GM12878 (cell line): ENCODE measurements at regions not wholly inside any gene's neighbourhood (a gene's known extent, or its start where the extent isn't known, plus 50 kb on each side); places are given as distances from the start of the nearest gene placed in this dataset.
"Not testable (repeated sequence)": the region's sequence is repeated elsewhere in the genome, so short reads cannot be mapped to it uniquely, and the experiment has no call there.

Source experiments
- ATAC-seq: fragments of 200-7000 bp; cut with Tn5 transposase; 3 replicates; pipeline ENCODE4 v1.9.1; 2020; ENCODE audit warnings: mild to moderate bottlenecking, moderate library complexity
- BruUV-seq: library from RNA; stranded (reverse); fragments of 400-500 nt; replicated peaks from 2 replicates; lab custom pipeline; 2021; lab: Mats Ljungman, UMichigan
- CTCF ChIA-PET: fragments of 300-600 bp; sonication (Branson Sonifier 250); formaldehyde crosslinking; extraction: SDS; loops from one replicate; lab custom pipeline; 2021; ENCODE audit warnings: inconsistent platforms; lab: Yijun Ruan, JAX
- POLR2A ChIA-PET: fragments of 350-600 bp; formaldehyde crosslinking; extraction: SDS; loops from one replicate; lab custom pipeline; 2021; ENCODE audit warnings: inconsistent platforms; lab: Charles Lee
- RAD21 ChIA-PET: fragments of 300-600 bp; sonication (Branson Sonifier 250); formaldehyde crosslinking; loops from one replicate; lab custom pipeline; 2023; ENCODE audit warnings: antibody characterized with exemption; ENCODE audit not compliant: unreplicated experiment; lab: Charles Lee
- SMC1A ChIA-PET: fragments of 300-600 bp; sonication (Branson Sonifier 250); formaldehyde crosslinking; loops from one replicate; lab custom pipeline; 2023; ENCODE audit not compliant: unreplicated experiment, uncharacterized antibody; lab: Charles Lee
- DNase-seq: peaks from one replicate; pipeline ENCODE4 v3.0.0-alpha.2; 2011; ENCODE audit warnings: low read depth, low spot score
- FAIRE-seq: peaks from 3 replicates; lab custom pipeline; 2011; peaks lifted over from hg19 to GRCh38; lab: Jason Lieb, UNC
- H2AFZ ChIP-seq: 2 replicates; pipeline ENCODE4 v1.6.0; 2011; ENCODE audit warnings: low read depth, low read length, control low read depth; ENCODE audit not compliant: control insufficient read depth
- H3K27ac ChIP-seq: 2 replicates; pipeline ENCODE4 v1.5.1; 2011; ENCODE audit warnings: control low read depth; ENCODE audit not compliant: control insufficient read depth, insufficient read depth
- H3K27me3 ChIP-seq, 2 experiments: replicated peaks in 1 of 2; 2 replicates each; pipeline versions ENCODE4 v1.6.0 to v1.6.1; 2011; ENCODE audit warnings: low read length in 1 of 2; ENCODE audit not compliant: control insufficient read depth in 2 of 2, insufficient read depth in 2 of 2
- H3K36me3 ChIP-seq, 2 experiments: 2 replicates each; pipeline ENCODE4 v1.5.1; 2011; ENCODE audit warnings: low read length in 1 of 2; ENCODE audit not compliant: control insufficient read depth in 2 of 2, insufficient read depth in 2 of 2
- H3K4me1 ChIP-seq: 2 replicates; pipeline ENCODE4 v1.6.1; 2011; ENCODE audit warnings: mild to moderate bottlenecking, low read length, moderate library complexity, mixed read lengths; ENCODE audit not compliant: control insufficient read depth, insufficient read depth
- H3K4me2 ChIP-seq: 2 replicates; pipeline ENCODE4 v1.6.0; 2011; ENCODE audit warnings: control low read depth; ENCODE audit not compliant: control insufficient read depth, insufficient read depth
- H3K4me3 ChIP-seq: fragments of 200-600 bp; sonication (generic); 2 replicates; pipeline ENCODE4 v1.5.1; 2016
- H3K79me2 ChIP-seq: 2 replicates; pipeline ENCODE4 v1.6.0; 2011; ENCODE audit warnings: low read length; ENCODE audit not compliant: control insufficient read depth, insufficient read depth
- H3K9ac ChIP-seq: 2 replicates; pipeline ENCODE4 v1.8.0; 2011; ENCODE audit warnings: low read length, control low read depth, mixed read lengths; ENCODE audit not compliant: control insufficient read depth, insufficient read depth
- H3K9me3 ChIP-seq: replicated peaks from 3 replicates; pipeline ENCODE4 v1.5.1; 2011; ENCODE audit warnings: mild to moderate bottlenecking, low read length; ENCODE audit not compliant: control insufficient read depth, insufficient read depth
- H4K20me1 ChIP-seq: 2 replicates; pipeline ENCODE4 v1.6.0; 2011; ENCODE audit not compliant: control insufficient read depth, insufficient read depth
- BACH1 ChIP-seq: fragments of 450-650 bp; IDR thresholded peaks from 2 replicates; pipeline ENCODE4 v1.6.1; 2017; ENCODE audit warnings: mild to moderate bottlenecking, borderline replicate concordance
- BMI1 ChIP-seq: fragments of 450-650 bp; IDR thresholded peaks from 2 replicates; pipeline ENCODE4 v1.6.1; 2016; ENCODE audit warnings: mild to moderate bottlenecking, moderate library complexity, borderline replicate concordance
- EED ChIP-seq: sonication (generic); IDR thresholded peaks from 2 replicates; pipeline ENCODE4 v1.6.1; 2016; ENCODE audit warnings: antibody characterized with exemption, low read depth
- ELK1 ChIP-seq: IDR thresholded peaks from 2 replicates; pipeline ENCODE4 v1.6.1; 2012; ENCODE audit warnings: low read depth, low read length, improper control_type of control experiment
- MEF2A ChIP-seq: IDR thresholded peaks from 2 replicates; pipeline ENCODE4 v1.6.1; 2011; ENCODE audit warnings: low read depth, mild to moderate bottlenecking, low read length, moderate library complexity; ENCODE audit not compliant: insufficient read depth
- MTA3 ChIP-seq: IDR thresholded peaks from 2 replicates; pipeline ENCODE4 v1.6.1; 2012; ENCODE audit warnings: low read length, inconsistent platforms, borderline replicate concordance
- NFYA ChIP-seq: IDR thresholded peaks from 2 replicates; pipeline ENCODE4 v1.6.1; 2011; ENCODE audit warnings: low read depth, mild to moderate bottlenecking, low read length, improper control_type of control experiment, borderline replicate concordance
- NR2C1 ChIP-seq: fragments of 450-650 bp; IDR thresholded peaks from 2 replicates; pipeline ENCODE4 v1.6.1; 2017; ENCODE audit warnings: antibody characterized with exemption, mild to moderate bottlenecking, moderate library complexity
- RAD51 ChIP-seq: fragments of 450-650 bp; IDR thresholded peaks from 2 replicates; pipeline ENCODE4 v1.6.1; 2016; ENCODE audit warnings: moderate library complexity, mild to moderate bottlenecking, inconsistent platforms
- SUPT20H ChIP-seq: IDR thresholded peaks from 2 replicates; pipeline ENCODE4 v1.6.1; 2011; ENCODE audit warnings: low read depth, mild to moderate bottlenecking, low read length, moderate library complexity, borderline replicate concordance; ENCODE audit not compliant: control insufficient read depth
- ZBTB4 ChIP-seq: fragments of 450-650 bp; formaldehyde crosslinking; IDR thresholded peaks from 2 replicates; pipeline ENCODE4 v1.4.0; 2022; ENCODE audit warnings: mild to moderate bottlenecking, moderate library complexity
- ZNF622 ChIP-seq: fragments of 450-650 bp; IDR thresholded peaks from 2 replicates; pipeline ENCODE4 v1.6.1; 2017; ENCODE audit warnings: mild to moderate bottlenecking, inconsistent platforms
- WGBS: methylation state at CpG from one replicate; pipeline ENCODE4 v1.1.6; 2016; ENCODE audit warnings: low lambda C conversion rate; ENCODE audit not compliant: insufficient replicate concordance, insufficient coverage; ENCODE audit errors: missing lambda C conversion rate; 5-methylcytosine and 5-hydroxymethylcytosine counted together
- in situ Hi-C: fragments of 300-500 bp; cut with MboI; formaldehyde crosslinking; loops from 9 replicates; pipeline ENCODE4 v1.14.3; 2018; ENCODE audit warnings: mixed read lengths
- intact Hi-C: fragments of 100-400 bp; cut with micrococcal nuclease; formaldehyde crosslinking; loops from one replicate; pipeline ENCODE4 v1.14.2; 2022; ENCODE audit not compliant: unreplicated experiment
- TF ChIP-seq, protein P1 (sequence below): fragments of 450-650 bp; IDR thresholded peaks from 2 replicates; pipeline ENCODE4 v1.6.1; 2017; ENCODE audit warnings: borderline replicate concordance

- H2AFZ ChIP-seq, in situ Hi-C loops, POLR2A ChIA-PET, RAD21 ChIA-PET, H3K79me2 ChIP-seq, H4K20me1 ChIP-seq, ATAC-seq, FAIRE-seq, H3K9ac ChIP-seq, H3K27me3 ChIP-seq, BruUV-seq, H3K27ac ChIP-seq, H3K4me2 ChIP-seq, H3K36me3 ChIP-seq, DNase-seq, H3K9me3 ChIP-seq, H3K4me3 ChIP-seq, H3K4me1 ChIP-seq, intact Hi-C loops: not testable (repeated sequence)
- ChIA-PET SMC1A (interaction anchor here (1.6 kb wide), 1 partner anchor 17 kb away, joined by 4 read pairs; no protein-coding TSS in a partner anchor), CTCF (interaction anchor here (0.9 kb wide), 1 partner anchor 224 kb away, joined by 3 read pairs; no protein-coding TSS in a partner anchor)
- 58% methylated on average over 4 of the region's 4 CpGs for WGBS
Observed at GRCh38 chr14:61613006-61613405, 82.3 kb upstream of the HIF1A start.

DNA sequence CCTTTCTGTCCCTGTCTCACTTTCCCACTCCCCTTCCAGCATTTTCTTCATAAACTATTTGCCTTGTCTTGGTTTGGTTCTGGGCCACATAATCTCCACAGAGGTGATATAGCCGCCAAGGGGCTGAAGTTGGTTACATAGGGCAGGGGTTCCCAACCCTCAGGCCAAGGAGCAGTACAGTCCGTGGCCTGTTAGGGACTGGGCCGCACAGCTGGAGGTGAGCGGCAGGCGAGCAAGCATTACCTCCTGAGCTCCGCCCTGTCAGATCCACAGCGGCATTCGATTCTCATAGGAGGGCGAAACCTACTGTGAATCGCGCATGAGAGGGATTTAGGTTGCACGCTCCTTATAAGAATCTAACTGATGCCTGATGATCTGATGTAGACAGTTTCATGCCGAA lies 80.6 kb upstream of the HIF1A start:
- no peaks in the 10 kb centered on the region for H3K9me3 ChIP-seq
- no peak overlapping the region for H3K9ac ChIP-seq
- 89% methylated on average over 13 of the region's 13 CpGs for WGBS
- DNase-seq (no peak), ATAC-seq (no peak), FAIRE-seq (no peak)
- no peak overlapping the region for H3K4me2 ChIP-seq
- CTCF ChIA-PET, result no interaction called here
- in situ Hi-C loops, result no loop called here
- H3K36me3 ChIP-seq, result no peaks in the 10 kb centered on the region
- H3K4me1 ChIP-seq, result no peaks in the 10 kb centered on the region
- POLR2A ChIA-PET, result no interaction called here
- no peaks in the 10 kb centered on the region for H3K27me3 ChIP-seq
- H3K27ac ChIP-seq, result no peak overlapping the region
- no peak overlapping the region for H2AFZ ChIP-seq
- SMC1A ChIA-PET, result interaction anchor here (1.7 kb wide), 1 partner anchor 9 kb away, joined by 4 read pairs; no protein-coding TSS in a partner anchor
- intact Hi-C loops, result no loop called here
- H4K20me1 ChIP-seq, result no peaks in the 10 kb centered on the region
- BruUV-seq, result no TSS peak
- RAD21 ChIA-PET, result no interaction called here
- H3K4me3 ChIP-seq, result no peak overlapping the region
- H3K79me2 ChIP-seq, result no peaks in the 10 kb centered on the region
- TF ChIP-seq ZNF622 (no peak), BMI1 (no peak), MEF2A (no peak), EED (no peak), RAD51 (no peak), MTA3 (no peak), ELK1 (no peak), SUPT20H (no peak), NFYA (no peak), NR2C1 (no peak), BACH1 (no peak), ZBTB4 (CRISPR knock-in tag) (no peak)
- TF ChIP-seq, protein P1, sequence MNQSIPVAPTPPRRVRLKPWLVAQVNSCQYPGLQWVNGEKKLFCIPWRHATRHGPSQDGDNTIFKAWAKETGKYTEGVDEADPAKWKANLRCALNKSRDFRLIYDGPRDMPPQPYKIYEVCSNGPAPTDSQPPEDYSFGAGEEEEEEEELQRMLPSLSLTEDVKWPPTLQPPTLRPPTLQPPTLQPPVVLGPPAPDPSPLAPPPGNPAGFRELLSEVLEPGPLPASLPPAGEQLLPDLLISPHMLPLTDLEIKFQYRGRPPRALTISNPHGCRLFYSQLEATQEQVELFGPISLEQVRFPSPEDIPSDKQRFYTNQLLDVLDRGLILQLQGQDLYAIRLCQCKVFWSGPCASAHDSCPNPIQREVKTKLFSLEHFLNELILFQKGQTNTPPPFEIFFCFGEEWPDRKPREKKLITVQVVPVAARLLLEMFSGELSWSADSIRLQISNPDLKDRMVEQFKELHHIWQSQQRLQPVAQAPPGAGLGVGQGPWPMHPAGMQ, result no peak
